ENCODE measurements at regions not wholly inside any gene's neighbourhood (a gene's known extent, or its start where the extent isn't known, plus 50 kb on each side); places are given as distances from the start of the nearest gene placed in this dataset.

GRCh38 chr12:61504396-61505080 is 755.7 kb upstream of the USP15 start:
- TF ChIP-seq POLR2A (IDR thresholded peaks at IDR 0.05): no peak
- no peak for TF ChIP-seq CTCF (IDR thresholded peaks at IDR 0.05)

Measured in adrenal gland (tissue), 5 donors.